GM13977 (cell line): ENCODE measurements at regions not wholly inside any gene's neighbourhood (a gene's known extent, or its start where the extent isn't known, plus 50 kb on each side); places are given as distances from the start of the nearest gene placed in this dataset.

ENCODE experiments used
- DNase-seq: peaks from one replicate; pipeline ENCODE4 v3.0.0; 2012; ENCODE audit warnings: low spot score
- CTCF ChIP-seq: IDR thresholded peaks from 2 replicates; pipeline ENCODE4 v1.5.1; 2012; ENCODE audit warnings: mild to moderate bottlenecking, control low read depth; ENCODE audit not compliant: insufficient read depth; ENCODE audit errors: extremely low read depth, missing control alignments
- in situ Hi-C: fragments of 300-500 bp; cut with MboI; formaldehyde crosslinking; loops from one replicate; pipeline ENCODE4 v1.12.0; 2022; ENCODE audit warnings: low sequenced_read_pairs, low pct_unique_long_range_greater_than_20kb, mixed read lengths, inconsistent platforms; ENCODE audit not compliant: unreplicated experiment

- in situ Hi-C loops, result no loop called here
- DNase-seq, result no peak
- TF ChIP-seq CTCF, result no peak
Measured at GRCh38 chr1:118617916-118618315, 370.2 kb downstream of the TBX15 start.

- no peak for DNase-seq
- no peak for TF ChIP-seq CTCF
- in situ Hi-C loops, result no loop called here
Measured at GRCh38 chr1:118615066-118615465, 373.1 kb downstream of the TBX15 start.

GRCh38 chr1:118589238-118589846 is 398.8 kb downstream of the TBX15 start:
- TF ChIP-seq CTCF, result no peak
- no peak for DNase-seq
- in situ Hi-C loops, result no loop called here

- no peak for DNase-seq
- TF ChIP-seq CTCF, result no peak
- in situ Hi-C loops, result no loop called here
Measured at GRCh38 chr1:118588566-118588965, 399.6 kb downstream of the TBX15 start.

GRCh38 chr1:118578276-118578675 is 393.2 kb upstream of the SPAG17 start:
- DNase-seq, result no peak
- no peak for TF ChIP-seq CTCF
- in situ Hi-C loops, result no loop called here

- DNase-seq, result no peak
- in situ Hi-C loops, result no loop called here
- no peak for TF ChIP-seq CTCF
Measured at GRCh38 chr1:118575060-118575459, 390.0 kb upstream of the SPAG17 start.

GRCh38 chr1:118564961-118565703 is 380.1 kb upstream of the SPAG17 start:
- in situ Hi-C loops, result no loop called here
- no peak for TF ChIP-seq CTCF
- no peak for DNase-seq
